Lower lobe of right lung (tissue), 2 donors: ENCODE measurements at regions not wholly inside any gene's neighbourhood (a gene's known extent, or its start where the extent isn't known, plus 50 kb on each side); places are given as distances from the start of the nearest gene placed in this dataset.

ENCODE experiments used
- ATAC-seq, 2 donors: fragments of 200-7000 bp; cut with Tn5 transposase; one replicate each; pipeline ENCODE4 v1.9.1; 2020 to 2022; ENCODE audit warnings: mild to moderate bottlenecking in 2 of 2, moderate library complexity in 2 of 2
- DNase-seq: peaks from one replicate; pipeline ENCODE4 v3.0.0-alpha.2; 2020
- H3K27ac ChIP-seq: fragments of 200-600 bp; one replicate; pipeline ENCODE4 v1.8.0; 2022
- H3K27me3 ChIP-seq: fragments of 200-600 bp; one replicate; pipeline ENCODE4 v1.8.0; 2022; ENCODE audit warnings: low read depth
- H3K36me3 ChIP-seq: fragments of 200-600 bp; one replicate; pipeline ENCODE4 v1.8.0; 2022; ENCODE audit warnings: mild to moderate bottlenecking
- H3K4me1 ChIP-seq: fragments of 200-600 bp; one replicate; pipeline ENCODE4 v1.8.0; 2022
- H3K4me3 ChIP-seq: fragments of 200-600 bp; one replicate; pipeline ENCODE4 v1.8.0; 2022; ENCODE audit warnings: mild to moderate bottlenecking
- H3K9me3 ChIP-seq: fragments of 200-600 bp; one replicate; pipeline ENCODE4 v1.8.0; 2022
- intact Hi-C: fragments of 100-400 bp; cut with DNase I; formaldehyde crosslinking; loops from one replicate; pipeline ENCODE4 v1.11.0; 2022
- TF ChIP-seq, protein P1 (sequence below): fragments of 200-600 bp; IDR thresholded peaks from one replicate; pipeline ENCODE4 v1.8.0; 2022; ENCODE audit warnings: antibody characterized with exemption, mild to moderate bottlenecking
- donor health status: DM: no; HTN: yes; CAD: no; lungs with severe emphysema.

DNA sequence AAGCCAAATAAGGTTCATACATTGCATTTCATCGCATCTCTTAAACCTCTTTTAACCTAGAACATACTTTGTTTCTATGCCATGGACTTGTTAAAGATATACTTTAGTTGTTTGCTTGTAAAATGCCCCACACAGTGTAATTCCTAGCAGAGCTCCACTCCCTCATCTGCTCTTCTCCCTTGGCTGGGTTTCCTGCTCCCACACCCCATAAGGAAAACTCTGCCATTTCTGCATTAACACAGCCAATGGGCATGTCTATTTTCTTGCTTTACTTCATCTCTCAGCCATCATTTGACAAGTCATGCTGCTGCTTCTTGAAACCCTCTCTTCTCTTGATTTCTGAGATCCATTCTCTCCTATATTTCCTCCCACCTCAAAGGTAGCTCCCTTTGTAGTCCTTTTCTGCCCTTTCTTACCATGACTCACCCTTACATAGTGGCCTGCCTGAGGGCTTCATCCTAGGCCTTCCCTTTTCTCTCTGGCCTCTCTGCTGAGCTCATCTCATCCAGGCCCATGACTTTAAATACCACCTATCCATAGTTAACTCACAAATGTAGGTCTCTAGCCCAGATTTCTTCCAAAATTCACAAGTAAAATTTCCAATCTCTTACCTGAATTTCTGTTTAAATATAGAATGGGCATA, 471.4 kb downstream of the ADRA2A start:
- H3K4me1 ChIP-seq: no peaks in the 10 kb centered on the region
- H3K4me3 ChIP-seq: no peak overlapping the region

DNA sequence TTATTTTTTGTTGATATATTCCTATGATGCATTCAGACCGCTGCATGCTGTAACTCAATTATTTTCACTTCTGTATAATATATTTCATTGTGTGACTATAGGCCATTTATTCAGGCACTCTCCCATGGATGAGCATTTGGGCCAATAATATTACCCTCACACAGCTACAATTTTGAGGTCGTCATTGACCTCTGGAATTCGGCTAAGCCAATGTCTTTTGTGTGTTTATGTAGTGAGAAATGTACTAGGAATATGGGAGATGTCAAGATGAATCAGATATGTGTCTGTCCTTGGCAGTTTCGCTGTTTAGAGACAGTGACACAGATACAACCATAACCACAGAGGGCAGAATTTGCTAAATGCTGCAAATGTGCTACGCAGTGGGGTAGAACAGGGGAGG, 474.2 kb downstream of the ADRA2A start:
- no peak overlapping the region for H3K27ac ChIP-seq
- no peaks in the 10 kb centered on the region for H3K36me3 ChIP-seq
- no peak overlapping the region for H3K4me3 ChIP-seq
- H3K4me1 ChIP-seq: no peaks in the 10 kb centered on the region
- TF ChIP-seq, protein P1, sequence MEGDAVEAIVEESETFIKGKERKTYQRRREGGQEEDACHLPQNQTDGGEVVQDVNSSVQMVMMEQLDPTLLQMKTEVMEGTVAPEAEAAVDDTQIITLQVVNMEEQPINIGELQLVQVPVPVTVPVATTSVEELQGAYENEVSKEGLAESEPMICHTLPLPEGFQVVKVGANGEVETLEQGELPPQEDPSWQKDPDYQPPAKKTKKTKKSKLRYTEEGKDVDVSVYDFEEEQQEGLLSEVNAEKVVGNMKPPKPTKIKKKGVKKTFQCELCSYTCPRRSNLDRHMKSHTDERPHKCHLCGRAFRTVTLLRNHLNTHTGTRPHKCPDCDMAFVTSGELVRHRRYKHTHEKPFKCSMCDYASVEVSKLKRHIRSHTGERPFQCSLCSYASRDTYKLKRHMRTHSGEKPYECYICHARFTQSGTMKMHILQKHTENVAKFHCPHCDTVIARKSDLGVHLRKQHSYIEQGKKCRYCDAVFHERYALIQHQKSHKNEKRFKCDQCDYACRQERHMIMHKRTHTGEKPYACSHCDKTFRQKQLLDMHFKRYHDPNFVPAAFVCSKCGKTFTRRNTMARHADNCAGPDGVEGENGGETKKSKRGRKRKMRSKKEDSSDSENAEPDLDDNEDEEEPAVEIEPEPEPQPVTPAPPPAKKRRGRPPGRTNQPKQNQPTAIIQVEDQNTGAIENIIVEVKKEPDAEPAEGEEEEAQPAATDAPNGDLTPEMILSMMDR: no peak
- H3K9me3 ChIP-seq: no peaks in the 10 kb centered on the region
- DNase-seq (no peak), ATAC-seq (no peak)
- intact Hi-C loops: no loop called here
- no peaks in the 10 kb centered on the region for H3K27me3 ChIP-seq

More for the DNA sequence above, 471.4 kb downstream of the ADRA2A start:
- intact Hi-C loops: no loop called here
- DNase-seq (no peak), ATAC-seq (no peak)
- no peaks in the 10 kb centered on the region for H3K9me3 ChIP-seq
- H3K27me3 ChIP-seq: no peaks in the 10 kb centered on the region
- H3K36me3 ChIP-seq: no peaks in the 10 kb centered on the region
- no peak overlapping the region for H3K27ac ChIP-seq
- TF ChIP-seq, protein P1: no peak

DNA sequence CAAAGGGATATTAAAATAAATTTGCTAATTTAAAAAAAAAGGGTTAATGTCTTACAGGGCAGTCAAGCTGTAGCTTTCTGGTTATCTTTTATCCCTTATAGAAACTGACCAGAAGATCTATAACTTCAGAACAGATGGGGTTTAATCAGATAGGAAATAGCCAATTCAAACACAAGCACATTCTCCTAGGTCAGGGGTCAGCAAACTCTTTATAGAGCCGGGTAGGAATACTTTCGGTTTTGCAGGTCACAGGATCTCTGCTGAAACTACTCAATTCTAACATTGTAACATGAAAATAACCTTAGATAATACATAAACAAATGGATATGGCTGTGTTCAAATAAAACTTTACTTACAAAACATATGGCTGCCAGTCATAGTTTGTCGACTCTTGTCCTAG, 479.8 kb downstream of the ADRA2A start:
- peaks cover 3% of the 10 kb centered on the region for H3K4me1 ChIP-seq
- no peak for ATAC-seq
- no peaks in the 10 kb centered on the region for H3K9me3 ChIP-seq
- intact Hi-C loops: no loop called here
- H3K27me3 ChIP-seq: peaks cover 4% of the 10 kb centered on the region
- DNase-seq: no peak
- no peak overlapping the region for H3K27ac ChIP-seq
- no peaks in the 10 kb centered on the region for H3K36me3 ChIP-seq
- H3K4me3 ChIP-seq: no peak overlapping the region
- TF ChIP-seq, protein P1: no peak

DNA sequence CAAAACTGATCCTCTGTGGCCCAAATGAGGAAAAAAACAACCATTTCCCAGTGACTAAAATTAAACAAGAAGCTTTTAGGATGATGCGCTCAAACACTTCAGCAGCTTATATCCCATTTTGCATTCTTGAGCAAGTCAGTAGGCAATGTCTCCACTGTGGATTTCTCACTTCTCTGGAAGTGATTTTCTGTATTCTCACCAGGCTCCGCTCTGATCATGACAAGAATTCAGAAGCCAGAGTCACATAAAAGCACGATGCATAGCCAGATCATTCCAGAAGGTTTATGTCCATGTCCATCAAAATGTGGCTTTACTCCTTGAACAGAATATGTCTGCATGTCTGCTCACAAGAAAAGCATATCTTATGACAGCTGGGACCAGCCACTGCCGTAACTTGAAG, 481.4 kb downstream of the ADRA2A start:
- Histone ChIP-seq H3K9me3 (no peaks in the 10 kb centered on the region), H3K4me3 (no peak overlapping the region), H3K4me1 (peaks cover 3% of the 10 kb centered on the region), H3K36me3 (no peaks in the 10 kb centered on the region), H3K27me3 (peaks cover 4% of the 10 kb centered on the region), H3K27ac (no peak overlapping the region)
- DNase-seq (no peak), ATAC-seq (no peak)
- TF ChIP-seq, protein P1: no peak
- intact Hi-C loops: no loop called here

DNA sequence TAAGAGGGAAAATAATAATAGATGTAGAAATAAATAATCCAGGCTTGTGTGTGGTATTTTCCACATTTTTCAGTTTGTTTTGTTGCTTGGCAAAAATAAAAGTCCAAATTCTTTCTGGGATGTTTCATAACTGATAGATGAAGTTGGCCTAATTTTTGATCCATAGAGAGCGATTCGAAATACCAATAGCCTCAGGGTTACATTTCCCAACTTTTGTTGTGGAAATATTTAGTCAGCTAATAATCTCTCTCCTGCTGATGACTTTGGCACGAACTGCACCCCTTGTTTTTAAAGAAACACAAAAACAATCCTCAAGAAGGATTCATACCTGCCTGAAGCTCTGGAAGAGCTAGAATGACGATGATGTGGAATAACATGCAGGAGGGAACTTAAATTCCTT, 483.2 kb downstream of the ADRA2A start:
- ATAC-seq: no peak
- TF ChIP-seq, protein P1: no peak
- Histone ChIP-seq H3K4me3 (no peak overlapping the region), H3K27me3 (peaks cover 4% of the 10 kb centered on the region), H3K9me3 (no peaks in the 10 kb centered on the region), H3K4me1 (peaks cover 3% of the 10 kb centered on the region), H3K27ac (no peak overlapping the region), H3K36me3 (no peaks in the 10 kb centered on the region)
- intact Hi-C loops: no loop called here
- no peak for DNase-seq
